Smooth muscle cell (in vitro differentiated cells): ENCODE measurements at regions not wholly inside any gene's neighbourhood (a gene's known extent, or its start where the extent isn't known, plus 50 kb on each side); places are given as distances from the start of the nearest gene placed in this dataset.

Experiments
- DNase-seq: peaks from one replicate; lab custom pipeline; 2025; ENCODE audit not compliant: unreplicated experiment; lab: John Stamatoyannopoulos, UW
- H2AFZ ChIP-seq: fragments of 200-600 bp; sonication (generic); 2 replicates; pipeline ENCODE4 v1.6.0; 2016; ENCODE audit warnings: antibody characterized with exemption, low read depth, mild to moderate bottlenecking
- H3F3A ChIP-seq: fragments of 200-600 bp; sonication (generic); 2 replicates; pipeline ENCODE4 v1.6.0; 2017; ENCODE audit warnings: antibody characterized with exemption, low read depth
- H3K27ac ChIP-seq: fragments of 200-600 bp; sonication (generic); 2 replicates; pipeline ENCODE4 v1.5.1; 2016; ENCODE audit warnings: low read depth, mild to moderate bottlenecking
- H3K27me3 ChIP-seq: fragments of 200-600 bp; sonication (generic); 2 replicates; pipeline ENCODE4 v1.6.1; 2016; ENCODE audit warnings: low read depth, mild to moderate bottlenecking
- H3K36me3 ChIP-seq: fragments of 200-600 bp; sonication (generic); 2 replicates; pipeline ENCODE4 v1.5.1; 2016; ENCODE audit warnings: low read depth
- H3K4me1 ChIP-seq: fragments of 200-600 bp; sonication (generic); 2 replicates; pipeline ENCODE4 v1.5.1; 2016; ENCODE audit warnings: low read depth
- H3K4me2 ChIP-seq: fragments of 200-600 bp; sonication (generic); 2 replicates; pipeline ENCODE4 v1.6.0; 2016; ENCODE audit warnings: mild to moderate bottlenecking
- H3K4me3 ChIP-seq: fragments of 200-600 bp; sonication (generic); 2 replicates; pipeline ENCODE4 v1.5.1; 2016; ENCODE audit warnings: mild to moderate bottlenecking
- H3K79me2 ChIP-seq: fragments of 200-600 bp; sonication (generic); 2 replicates; pipeline ENCODE4 v1.6.0; 2016; ENCODE audit warnings: low read depth, mild to moderate bottlenecking
- H3K9ac ChIP-seq: fragments of 200-600 bp; sonication (generic); 2 replicates; pipeline ENCODE4 v1.6.0; 2016; ENCODE audit warnings: low read depth
- H3K9me3 ChIP-seq: fragments of 200-600 bp; sonication (generic); replicated peaks from 2 replicates; pipeline ENCODE4 v1.5.1; 2016; ENCODE audit warnings: low read depth
- H4K20me1 ChIP-seq: fragments of 200-600 bp; sonication (generic); 2 replicates; pipeline ENCODE4 v1.6.0; 2016; ENCODE audit warnings: low read depth
- CTCF ChIP-seq: fragments of 200-600 bp; sonication (generic); IDR thresholded peaks from 2 replicates; pipeline ENCODE4 v1.5.1; 2017; ENCODE audit warnings: borderline replicate concordance, mild to moderate bottlenecking, antibody characterized with exemption; ENCODE audit not compliant: insufficient read depth, poor library complexity, severe bottlenecking
- WGBS: methylation state at CpG from one replicate; pipeline ENCODE4 v1.1.7; 2016; ENCODE audit warnings: low lambda C conversion rate; 5-methylcytosine and 5-hydroxymethylcytosine counted together

GRCh38 chr9:3628239-3628638 lies 102.4 kb upstream of the RFX3 start:
- H3K27me3 ChIP-seq, result no peaks in the 10 kb centered on the region
- H3K9ac ChIP-seq, result no peak overlapping the region
- TF ChIP-seq CTCF, result no peak
- H4K20me1 ChIP-seq, result no peaks in the 10 kb centered on the region
- no peaks in the 10 kb centered on the region for H3K36me3 ChIP-seq
- no peak overlapping the region for H3K4me3 ChIP-seq
- H3K27ac ChIP-seq, result no peak overlapping the region
- no peaks in the 10 kb centered on the region for H3F3A ChIP-seq
- no peak for DNase-seq
- H3K4me1 ChIP-seq, result no peaks in the 10 kb centered on the region
- H3K79me2 ChIP-seq, result no peaks in the 10 kb centered on the region
- no peak overlapping the region for H3K4me2 ChIP-seq
- H2AFZ ChIP-seq, result no peak overlapping the region
- no peaks in the 10 kb centered on the region for H3K9me3 ChIP-seq

DNA sequence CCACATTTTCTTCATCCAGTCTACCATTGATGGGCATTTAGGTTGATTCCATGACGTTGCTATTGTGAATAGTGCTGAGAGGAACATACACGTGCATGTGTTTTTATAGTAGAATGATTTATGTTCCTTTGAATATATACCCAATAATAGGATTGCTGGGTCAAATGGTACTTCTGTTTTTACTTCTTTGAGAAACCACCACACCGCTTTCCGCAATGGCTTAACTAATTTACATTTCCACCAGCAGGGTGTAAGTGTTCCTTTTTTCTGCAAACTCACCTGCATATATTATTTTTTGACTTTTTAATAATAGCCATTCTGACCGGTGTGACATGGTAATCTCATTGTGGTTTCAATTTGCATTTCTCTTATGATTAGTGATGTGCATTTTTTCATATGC lies 82.2 kb upstream of the RFX3 start:
- no peaks in the 10 kb centered on the region for H3K79me2 ChIP-seq
- no peaks in the 10 kb centered on the region for H4K20me1 ChIP-seq
- no peak overlapping the region for H3K9ac ChIP-seq
- no peak overlapping the region for H3K27ac ChIP-seq
- no peaks in the 10 kb centered on the region for H3F3A ChIP-seq
- no peaks in the 10 kb centered on the region for H3K4me1 ChIP-seq
- no peaks in the 10 kb centered on the region for H3K27me3 ChIP-seq
- H3K36me3 ChIP-seq, result no peaks in the 10 kb centered on the region
- H2AFZ ChIP-seq, result no peak overlapping the region
- H3K4me2 ChIP-seq, result no peak overlapping the region
- no peak for TF ChIP-seq CTCF
- 93% methylated on average over 5 of the region's 5 CpGs for WGBS
- DNase-seq, result no peak
- no peaks in the 10 kb centered on the region for H3K9me3 ChIP-seq
- no peak overlapping the region for H3K4me3 ChIP-seq

DNA sequence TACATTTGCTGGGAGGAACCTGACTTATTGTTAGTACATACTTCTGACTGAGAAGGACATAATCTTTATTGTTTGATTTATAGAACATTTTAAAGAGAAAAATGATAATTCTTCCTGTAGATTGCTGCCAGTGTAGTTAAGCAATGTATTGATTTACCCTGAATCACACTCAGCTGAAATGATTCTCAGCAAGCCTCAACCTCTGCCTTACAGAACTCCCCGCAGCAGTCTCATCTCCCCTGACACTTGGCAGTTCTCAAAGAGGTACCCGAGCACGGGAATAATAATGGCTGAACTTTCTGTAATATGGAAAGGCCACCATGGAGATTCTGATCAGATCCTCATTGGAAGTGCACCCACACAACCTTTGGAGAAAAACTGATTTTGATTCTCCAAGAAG lies 74.9 kb upstream of the RFX3 start:
- whole genome bisulfite sequencing, result 93% methylated on average over 3 of the region's 3 CpGs
- H3K9ac ChIP-seq, result no peak overlapping the region
- no peaks in the 10 kb centered on the region for H3K36me3 ChIP-seq
- no peaks in the 10 kb centered on the region for H3K79me2 ChIP-seq
- no peaks in the 10 kb centered on the region for H4K20me1 ChIP-seq
- no peaks in the 10 kb centered on the region for H3K27me3 ChIP-seq
- H3K27ac ChIP-seq, result no peak overlapping the region
- no peak overlapping the region for H2AFZ ChIP-seq
- H3K4me2 ChIP-seq, result no peak overlapping the region
- no peak for DNase-seq
- H3K4me1 ChIP-seq, result no peaks in the 10 kb centered on the region
- H3F3A ChIP-seq, result no peaks in the 10 kb centered on the region
- H3K9me3 ChIP-seq, result no peaks in the 10 kb centered on the region
- TF ChIP-seq CTCF, result no peak
- H3K4me3 ChIP-seq, result no peak overlapping the region

GRCh38 chr9:3597792-3598191 lies 72.0 kb upstream of the RFX3 start:
- no peaks in the 10 kb centered on the region for H3K9me3 ChIP-seq
- DNase-seq, result no peak
- no peak overlapping the region for H3K4me3 ChIP-seq
- no peaks in the 10 kb centered on the region for H3K36me3 ChIP-seq
- WGBS, result 94% methylated on average over 8 of the region's 8 CpGs
- H3K79me2 ChIP-seq, result no peaks in the 10 kb centered on the region
- H3K27me3 ChIP-seq, result no peaks in the 10 kb centered on the region
- no peak overlapping the region for H3K9ac ChIP-seq
- no peak overlapping the region for H3K27ac ChIP-seq
- no peaks in the 10 kb centered on the region for H3F3A ChIP-seq
- no peaks in the 10 kb centered on the region for H4K20me1 ChIP-seq
- TF ChIP-seq CTCF, result no peak
- H2AFZ ChIP-seq, result no peak overlapping the region
- H3K4me1 ChIP-seq, result no peaks in the 10 kb centered on the region
- no peak overlapping the region for H3K4me2 ChIP-seq
